AG04449 (cell line): ENCODE measurements at regions not wholly inside any gene's neighbourhood (a gene's known extent, or its start where the extent isn't known, plus 50 kb on each side); places are given as distances from the start of the nearest gene placed in this dataset.
"Not testable (repeated sequence)": the region's sequence is repeated elsewhere in the genome, so short reads cannot be mapped to it uniquely, and the experiment has no call there.

ENCODE experiments used
- CTCF ChIA-PET: fragments of 350-600 bp; formaldehyde crosslinking; extraction: SDS; loops from one replicate; lab custom pipeline; 2021; ENCODE audit warnings: antibody characterized with exemption; lab: Yijun Ruan, JAX
- POLR2A ChIA-PET: fragments of 400-600, 350-600 bp; formaldehyde crosslinking; extraction: SDS; loops from one replicate; lab custom pipeline; 2020; ENCODE audit warnings: antibody characterized with exemption, inconsistent platforms; lab: Yijun Ruan, JAX
- DNase-seq: peaks from one replicate; pipeline ENCODE4 v3.0.0-alpha.2; 2010; ENCODE audit warnings: low read depth, low spot score
- H3K4me3 ChIP-seq: 2 replicates; pipeline ENCODE4 v1.5.1; 2011; ENCODE audit warnings: low read depth, mild to moderate bottlenecking, control low read depth, low read length
- CTCF ChIP-seq: IDR thresholded peaks from one replicate; pipeline ENCODE4 v1.5.1; 2011; ENCODE audit warnings: mild to moderate bottlenecking, moderate library complexity, low read length, control low read depth, inconsistent platforms; ENCODE audit not compliant: insufficient read depth; ENCODE audit errors: missing control alignments

GRCh38 chrX:45986081-45986480, 559.1 kb downstream of the ZNF674 start:
- no peak for TF ChIP-seq CTCF
- DNase-seq: no peak
- POLR2A ChIA-PET: no interaction called here
- CTCF ChIA-PET: no interaction called here
- no peak overlapping the region for H3K4me3 ChIP-seq

- H3K4me3 ChIP-seq, DNase-seq, POLR2A ChIA-PET, CTCF ChIA-PET: not testable (repeated sequence)
Measured at GRCh38 chrX:45982958-45983727, 562.1 kb downstream of the ZNF674 start.

GRCh38 chrX:45980726-45981125, 564.5 kb downstream of the ZNF674 start:
- POLR2A ChIA-PET: no interaction called here
- no peak for TF ChIP-seq CTCF
- H3K4me3 ChIP-seq: no peak overlapping the region
- no peak for DNase-seq
- CTCF ChIA-PET: no interaction called here

DNA sequence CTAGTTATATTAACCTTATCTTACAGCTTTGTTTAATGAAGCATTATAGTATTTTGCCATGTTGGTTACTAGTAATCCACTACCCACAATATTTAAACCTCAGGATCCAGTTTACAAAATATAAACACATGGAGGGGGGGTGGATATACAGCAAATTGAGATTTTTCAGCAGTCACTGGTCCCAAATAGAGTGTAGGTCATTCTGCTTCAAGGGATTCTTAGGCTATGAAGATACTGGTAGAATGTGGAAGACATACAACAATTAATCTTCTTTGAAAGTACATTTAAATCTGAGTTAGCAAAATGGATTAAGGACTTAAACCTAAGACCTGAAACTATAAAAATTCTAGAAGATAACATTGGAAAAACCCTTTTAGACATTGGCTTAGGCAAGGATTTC, 569.6 kb downstream of the ZNF674 start:
- CTCF ChIA-PET: no interaction called here
- no peak overlapping the region for H3K4me3 ChIP-seq
- POLR2A ChIA-PET: no interaction called here
- DNase-seq: no peak
- no peak for TF ChIP-seq CTCF

- CTCF ChIA-PET: no interaction called here
- no peak for TF ChIP-seq CTCF
- POLR2A ChIA-PET: no interaction called here
- H3K4me3 ChIP-seq: no peak overlapping the region
- no peak for DNase-seq
Measured at GRCh38 chrX:45972636-45973035, 572.6 kb downstream of the ZNF674 start.

DNA sequence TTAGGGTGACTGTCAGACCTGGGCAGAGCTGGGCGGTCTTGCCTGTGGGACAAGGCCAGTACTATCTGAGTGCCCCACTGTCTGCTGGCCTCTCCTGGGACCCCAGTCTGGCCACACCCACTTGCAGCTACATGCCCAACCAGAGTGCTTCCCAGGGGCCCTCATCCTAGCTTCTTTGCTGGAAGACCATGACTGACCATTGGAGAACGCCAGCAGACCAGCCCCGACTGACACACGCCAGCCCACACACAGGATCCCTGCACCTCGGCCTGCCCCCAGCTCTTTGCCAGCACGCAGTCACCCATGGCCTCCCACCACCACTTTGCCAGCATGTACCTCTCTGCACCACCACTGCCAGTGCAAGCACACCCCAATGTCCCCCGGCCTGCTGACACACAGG, 585.7 kb downstream of the ZNF674 start:
- no peak for DNase-seq
- TF ChIP-seq CTCF: no peak
- POLR2A ChIA-PET: no interaction called here
- CTCF ChIA-PET: no interaction called here
- no peak overlapping the region for H3K4me3 ChIP-seq
